NB4 (cell line): ENCODE measurements at regions not wholly inside any gene's neighbourhood (a gene's known extent, or its start where the extent isn't known, plus 50 kb on each side); places are given as distances from the start of the nearest gene placed in this dataset.

Experiments used
- TF ChIP-seq, protein P1 (sequence below): IDR thresholded peaks from one replicate; pipeline ENCODE4 v1.5.1; 2012; ENCODE audit warnings: low read depth, low read length
- TF ChIP-seq, protein P2 (sequence below): IDR thresholded peaks from 2 replicates; pipeline ENCODE4 v1.6.1; 2011; ENCODE audit warnings: low read depth, low read length

DNA sequence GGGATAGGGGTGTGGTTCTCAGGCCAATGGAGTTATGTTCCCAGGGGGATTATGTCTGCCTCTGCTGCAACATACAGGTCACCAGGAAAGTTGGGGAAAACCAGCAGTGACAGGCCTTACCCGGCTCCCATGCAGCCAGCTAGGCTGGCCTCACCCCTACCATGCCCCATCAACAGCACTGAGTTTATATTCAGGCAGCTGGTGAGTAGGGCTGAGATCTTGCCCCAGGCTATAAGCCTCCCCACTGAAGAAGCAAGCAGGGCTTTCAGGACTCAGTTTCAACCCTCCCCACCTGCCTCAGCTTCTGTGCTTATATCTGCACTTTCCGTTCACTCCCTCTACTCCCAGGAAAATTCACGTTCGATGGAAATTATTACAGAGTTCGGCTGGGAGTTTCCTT, 122.4 kb upstream of the PGRMC2 start:
- TF ChIP-seq, protein P1, sequence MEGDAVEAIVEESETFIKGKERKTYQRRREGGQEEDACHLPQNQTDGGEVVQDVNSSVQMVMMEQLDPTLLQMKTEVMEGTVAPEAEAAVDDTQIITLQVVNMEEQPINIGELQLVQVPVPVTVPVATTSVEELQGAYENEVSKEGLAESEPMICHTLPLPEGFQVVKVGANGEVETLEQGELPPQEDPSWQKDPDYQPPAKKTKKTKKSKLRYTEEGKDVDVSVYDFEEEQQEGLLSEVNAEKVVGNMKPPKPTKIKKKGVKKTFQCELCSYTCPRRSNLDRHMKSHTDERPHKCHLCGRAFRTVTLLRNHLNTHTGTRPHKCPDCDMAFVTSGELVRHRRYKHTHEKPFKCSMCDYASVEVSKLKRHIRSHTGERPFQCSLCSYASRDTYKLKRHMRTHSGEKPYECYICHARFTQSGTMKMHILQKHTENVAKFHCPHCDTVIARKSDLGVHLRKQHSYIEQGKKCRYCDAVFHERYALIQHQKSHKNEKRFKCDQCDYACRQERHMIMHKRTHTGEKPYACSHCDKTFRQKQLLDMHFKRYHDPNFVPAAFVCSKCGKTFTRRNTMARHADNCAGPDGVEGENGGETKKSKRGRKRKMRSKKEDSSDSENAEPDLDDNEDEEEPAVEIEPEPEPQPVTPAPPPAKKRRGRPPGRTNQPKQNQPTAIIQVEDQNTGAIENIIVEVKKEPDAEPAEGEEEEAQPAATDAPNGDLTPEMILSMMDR, result no peak
- TF ChIP-seq, protein P2, sequence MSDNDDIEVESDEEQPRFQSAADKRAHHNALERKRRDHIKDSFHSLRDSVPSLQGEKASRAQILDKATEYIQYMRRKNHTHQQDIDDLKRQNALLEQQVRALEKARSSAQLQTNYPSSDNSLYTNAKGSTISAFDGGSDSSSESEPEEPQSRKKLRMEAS, result no peak
